Kidney epithelial cell (primary cell): ENCODE measurements at regions not wholly inside any gene's neighbourhood (a gene's known extent, or its start where the extent isn't known, plus 50 kb on each side); places are given as distances from the start of the nearest gene placed in this dataset.
"Not testable (repeated sequence)": the region's sequence is repeated elsewhere in the genome, so short reads cannot be mapped to it uniquely, and the experiment has no call there.

Experiments used
- DNase-seq: peaks from one replicate; pipeline ENCODE4 v3.0.0-alpha.2; 2010; ENCODE audit warnings: low read depth
- H3K27me3 ChIP-seq: 2 replicates; pipeline ENCODE4 v1.6.0; 2011; ENCODE audit warnings: low read length; ENCODE audit not compliant: control insufficient read depth, insufficient read depth
- H3K36me3 ChIP-seq: 2 replicates; pipeline ENCODE4 v1.5.1; 2011; ENCODE audit warnings: low read length; ENCODE audit not compliant: control insufficient read depth, insufficient read depth
- H3K4me3 ChIP-seq: 2 replicates; pipeline ENCODE4 v1.5.1; 2011; ENCODE audit warnings: low read depth, mild to moderate bottlenecking, control low read depth, low read length
- TF ChIP-seq, protein P1 (sequence below): IDR thresholded peaks from 2 replicates; pipeline ENCODE4 v1.5.1; 2011; ENCODE audit warnings: mild to moderate bottlenecking, moderate library complexity, low read length, control low read depth, inconsistent platforms; ENCODE audit not compliant: insufficient read depth, poor library complexity, severe bottlenecking

GRCh38 chr6:151693366-151693765 is 114.1 kb upstream of the ESR1 start:
- H3K4me3 ChIP-seq, result no peak overlapping the region

GRCh38 chr6:151695156-151695555 is 112.3 kb upstream of the ESR1 start:
- no peak for DNase-seq
- TF ChIP-seq, protein P1, sequence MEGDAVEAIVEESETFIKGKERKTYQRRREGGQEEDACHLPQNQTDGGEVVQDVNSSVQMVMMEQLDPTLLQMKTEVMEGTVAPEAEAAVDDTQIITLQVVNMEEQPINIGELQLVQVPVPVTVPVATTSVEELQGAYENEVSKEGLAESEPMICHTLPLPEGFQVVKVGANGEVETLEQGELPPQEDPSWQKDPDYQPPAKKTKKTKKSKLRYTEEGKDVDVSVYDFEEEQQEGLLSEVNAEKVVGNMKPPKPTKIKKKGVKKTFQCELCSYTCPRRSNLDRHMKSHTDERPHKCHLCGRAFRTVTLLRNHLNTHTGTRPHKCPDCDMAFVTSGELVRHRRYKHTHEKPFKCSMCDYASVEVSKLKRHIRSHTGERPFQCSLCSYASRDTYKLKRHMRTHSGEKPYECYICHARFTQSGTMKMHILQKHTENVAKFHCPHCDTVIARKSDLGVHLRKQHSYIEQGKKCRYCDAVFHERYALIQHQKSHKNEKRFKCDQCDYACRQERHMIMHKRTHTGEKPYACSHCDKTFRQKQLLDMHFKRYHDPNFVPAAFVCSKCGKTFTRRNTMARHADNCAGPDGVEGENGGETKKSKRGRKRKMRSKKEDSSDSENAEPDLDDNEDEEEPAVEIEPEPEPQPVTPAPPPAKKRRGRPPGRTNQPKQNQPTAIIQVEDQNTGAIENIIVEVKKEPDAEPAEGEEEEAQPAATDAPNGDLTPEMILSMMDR, result no peak
- no peaks in the 10 kb centered on the region for H3K36me3 ChIP-seq
- H3K4me3 ChIP-seq, result no peak overlapping the region
- no peaks in the 10 kb centered on the region for H3K27me3 ChIP-seq

More at GRCh38 chr6:151693366-151693765, 114.1 kb upstream of the ESR1 start:
- Histone ChIP-seq H3K27me3 (no peaks in the 10 kb centered on the region), H3K36me3 (no peaks in the 10 kb centered on the region)
- DNase-seq, result no peak
- TF ChIP-seq, protein P1, result no peak

GRCh38 chr6:151696302-151696701 is 111.2 kb upstream of the ESR1 start:
- not testable (repeated sequence) for H3K27me3 ChIP-seq, H3K36me3 ChIP-seq, H3K4me3 ChIP-seq, DNase-seq

DNA sequence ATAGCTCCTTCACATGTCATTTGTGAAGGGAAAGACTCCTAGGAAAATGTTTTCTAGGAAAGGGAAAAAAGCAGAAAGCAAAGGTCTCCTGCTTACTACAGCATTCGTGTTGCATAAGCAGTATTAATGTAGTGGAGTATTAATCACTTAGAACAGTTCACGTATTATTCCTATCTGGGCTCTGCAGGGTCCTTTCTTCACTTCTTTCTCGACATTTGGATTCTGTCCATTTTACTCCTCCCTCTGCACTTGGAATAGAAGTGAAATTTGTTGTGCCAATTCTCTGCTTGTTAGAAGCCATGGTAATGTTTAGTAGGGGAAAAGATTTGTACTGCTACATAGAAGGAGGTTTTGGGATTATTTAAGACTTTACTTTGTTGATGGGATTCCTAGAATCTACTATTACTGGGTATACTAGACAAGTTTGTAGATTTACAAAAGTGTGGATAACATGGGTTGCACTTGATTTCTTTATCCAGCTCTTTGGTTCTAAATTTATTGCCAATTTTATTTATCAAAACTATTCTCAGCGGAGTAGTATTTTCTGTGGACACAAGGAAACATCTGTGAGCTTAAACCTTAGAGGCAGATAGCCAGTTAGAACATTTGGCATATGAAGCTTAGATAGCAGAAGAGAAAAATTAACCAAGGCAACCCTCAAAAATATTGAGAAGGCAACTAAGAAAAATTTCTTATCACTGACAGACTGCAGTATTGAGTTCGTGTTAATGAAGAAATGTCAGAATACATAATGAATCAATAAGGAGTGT is 108.4 kb upstream of the ESR1 start:
- TF ChIP-seq, protein P1, result no peak
- DNase-seq, result no peak
- H3K36me3 ChIP-seq, result no peaks in the 10 kb centered on the region

DNA sequence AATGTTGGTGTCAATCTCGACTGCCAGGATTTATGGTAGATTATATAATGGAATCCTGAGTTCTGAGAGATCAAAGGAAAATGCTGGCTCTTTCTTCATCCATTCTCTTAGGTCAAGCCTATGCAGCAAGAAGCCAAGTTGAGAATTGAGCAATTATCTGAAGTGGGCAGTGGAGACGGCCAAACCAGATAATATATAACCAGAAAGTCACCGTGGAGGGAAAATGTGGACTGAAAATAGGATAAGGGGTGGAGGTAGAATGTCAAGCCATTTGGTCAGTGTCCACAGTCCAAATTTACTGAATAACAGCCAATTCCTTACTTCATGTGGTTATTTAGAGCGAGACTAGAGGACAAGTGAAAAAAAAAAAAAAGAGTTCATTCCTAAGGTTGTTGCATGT is 107.8 kb upstream of the ESR1 start:
- Histone ChIP-seq H3K27me3 (no peaks in the 10 kb centered on the region), H3K36me3 (no peaks in the 10 kb centered on the region), H3K4me3 (no peak overlapping the region)
- DNase-seq, result no peak
- TF ChIP-seq, protein P1, result no peak

More for the DNA sequence above, 108.4 kb upstream of the ESR1 start:
- Histone ChIP-seq H3K4me3 (no peak overlapping the region), H3K27me3 (no peaks in the 10 kb centered on the region)

DNA sequence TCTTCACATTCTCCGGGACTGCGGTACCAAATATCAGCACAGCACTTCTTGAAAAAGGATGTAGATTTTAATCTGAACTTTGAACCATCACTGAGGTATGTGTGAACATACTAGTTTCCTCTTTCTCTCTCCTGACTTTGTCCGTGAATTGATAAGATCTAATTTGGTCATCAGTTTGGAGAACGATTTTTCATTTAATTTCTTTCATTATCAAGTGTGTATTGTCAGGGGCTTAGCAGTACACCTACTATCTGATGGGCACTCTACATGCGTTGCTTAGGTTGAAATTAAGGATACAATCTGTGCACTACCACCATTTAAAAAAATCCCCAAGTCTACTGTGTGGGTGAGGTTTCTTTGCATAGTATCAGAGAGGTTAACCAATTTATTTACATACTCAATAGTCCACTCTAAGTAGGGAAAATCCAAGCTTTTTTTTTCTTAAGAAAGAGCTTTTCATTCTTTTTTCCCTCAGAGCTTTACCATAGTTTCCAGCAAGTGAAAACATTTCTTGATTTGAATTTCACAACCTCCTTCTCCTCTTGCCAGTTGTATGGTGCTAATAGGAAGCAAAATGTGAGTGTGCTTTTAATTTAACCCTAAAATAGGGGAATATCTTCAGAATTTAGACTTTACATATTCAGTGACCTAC is 105.4 kb upstream of the ESR1 start:
- TF ChIP-seq, protein P1, result no peak
- Histone ChIP-seq H3K4me3 (no peak overlapping the region), H3K27me3 (no peaks in the 10 kb centered on the region), H3K36me3 (no peaks in the 10 kb centered on the region)
- DNase-seq, result no peak
